ENCODE measurements at regions not wholly inside any gene's neighbourhood (a gene's known extent, or its start where the extent isn't known, plus 50 kb on each side); places are given as distances from the start of the nearest gene placed in this dataset.

GRCh38 chr20:60838297-60838696 lies 413.8 kb upstream of the CDH4 start:
- H3K4me3 ChIP-seq (ENCODE audit: low read length) = no peak overlapping the region
- no peaks in the 10 kb centered on the region for H3K79me2 ChIP-seq (ENCODE audit: low read length)
- no peak overlapping the region for H3K4me2 ChIP-seq (ENCODE audit: low read depth, low read length)
- no peak for TF ChIP-seq EZH2 (optimal IDR thresholded peaks at IDR 0.05; ENCODE audit: low read depth, low read length)
- H3K9me2 ChIP-seq (replicated peaks; ENCODE audit: insufficient read depth, low read length) = no peaks in the 10 kb centered on the region
- no peaks in the 10 kb centered on the region for H3K9me3 ChIP-seq (replicated peaks; ENCODE audit: insufficient read depth, low read length)
- H3K4me1 ChIP-seq (ENCODE audit: low read length) = no peaks in the 10 kb centered on the region
- H3K36me3 ChIP-seq (replicated peaks; ENCODE audit: insufficient read depth, low read length) = no peaks in the 10 kb centered on the region
- H4K20me1 ChIP-seq (ENCODE audit: insufficient read depth, low read length) = no peaks in the 10 kb centered on the region
- H3K27ac ChIP-seq (ENCODE audit: low read length) = no peak overlapping the region
- no peak for DNase-seq
- H3K9ac ChIP-seq (ENCODE audit: low read length) = no peak overlapping the region
- no peaks in the 10 kb centered on the region for H3F3A ChIP-seq (ENCODE audit: insufficient read depth, low read length)
- no peak overlapping the region for H2AFZ ChIP-seq (ENCODE audit: low read length)
- H3K27me3 ChIP-seq (replicated peaks; ENCODE audit: insufficient read depth, low read length) = no peaks in the 10 kb centered on the region

GRCh38 chr20:60840971-60841370 lies 411.1 kb upstream of the CDH4 start:
- no peaks in the 10 kb centered on the region for H3K36me3 ChIP-seq (replicated peaks; ENCODE audit: insufficient read depth, low read length)
- H3K9ac ChIP-seq (ENCODE audit: low read length) = no peak overlapping the region
- no peaks in the 10 kb centered on the region for H3K9me2 ChIP-seq (replicated peaks; ENCODE audit: insufficient read depth, low read length)
- H3K79me2 ChIP-seq (ENCODE audit: low read length) = no peaks in the 10 kb centered on the region
- H3K27ac ChIP-seq (ENCODE audit: low read length) = no peak overlapping the region
- H3K4me1 ChIP-seq (ENCODE audit: low read length) = no peaks in the 10 kb centered on the region
- H3K27me3 ChIP-seq (replicated peaks; ENCODE audit: insufficient read depth, low read length) = no peaks in the 10 kb centered on the region
- TF ChIP-seq CTCF (IDR thresholded peaks at IDR 0.05; ENCODE audit: low read length) (no peak), EZH2phosphoT487 (IDR thresholded peaks at IDR 0.05; ENCODE audit: low read length) (no peak), EZH2 (optimal IDR thresholded peaks at IDR 0.05; ENCODE audit: low read depth, low read length) (no peak)
- H3F3A ChIP-seq (ENCODE audit: insufficient read depth, low read length) = no peaks in the 10 kb centered on the region
- no peaks in the 10 kb centered on the region for H3K9me3 ChIP-seq (replicated peaks; ENCODE audit: insufficient read depth, low read length)
- H4K20me1 ChIP-seq (ENCODE audit: insufficient read depth, low read length) = no peaks in the 10 kb centered on the region
- no peak overlapping the region for H3K4me3 ChIP-seq (ENCODE audit: low read length)
- DNase-seq = no peak
- H2AFZ ChIP-seq (ENCODE audit: low read length) = no peak overlapping the region
- H3K4me2 ChIP-seq (ENCODE audit: low read depth, low read length) = no peak overlapping the region

- Histone ChIP-seq H3K79me2 (ENCODE audit: low read length) (no peaks in the 10 kb centered on the region), H3K27ac (ENCODE audit: low read length) (no peak overlapping the region), H3K9me2 (replicated peaks; ENCODE audit: insufficient read depth, low read length) (no peaks in the 10 kb centered on the region), H3K9ac (ENCODE audit: low read length) (no peak overlapping the region), H3K36me3 (replicated peaks; ENCODE audit: insufficient read depth, low read length) (no peaks in the 10 kb centered on the region), H4K20me1 (ENCODE audit: insufficient read depth, low read length) (no peaks in the 10 kb centered on the region), H3K4me3 (ENCODE audit: low read length) (no peak overlapping the region), H3K4me1 (ENCODE audit: low read length) (no peaks in the 10 kb centered on the region), H2AFZ (ENCODE audit: low read length) (no peak overlapping the region), H3K27me3 (replicated peaks; ENCODE audit: insufficient read depth, low read length) (no peaks in the 10 kb centered on the region), H3F3A (ENCODE audit: insufficient read depth, low read length) (no peaks in the 10 kb centered on the region), H3K9me3 (replicated peaks; ENCODE audit: insufficient read depth, low read length) (no peaks in the 10 kb centered on the region), H3K4me2 (ENCODE audit: low read depth, low read length) (no peak overlapping the region)
- no peak for DNase-seq
- TF ChIP-seq EZH2phosphoT487 (IDR thresholded peaks at IDR 0.05; ENCODE audit: low read length) = no peak
- no peak for TF ChIP-seq EZH2 (optimal IDR thresholded peaks at IDR 0.05; ENCODE audit: low read depth, low read length)
- no peak for TF ChIP-seq CTCF (IDR thresholded peaks at IDR 0.05; ENCODE audit: low read length)
These were observed 406.9 kb upstream of the CDH4 start for GRCh38 chr20:60845146-60845545.

- Histone ChIP-seq H3K36me3 (replicated peaks; ENCODE audit: insufficient read depth, low read length) (no peaks in the 10 kb centered on the region), H3F3A (ENCODE audit: insufficient read depth, low read length) (no peaks in the 10 kb centered on the region), H4K20me1 (ENCODE audit: insufficient read depth, low read length) (no peaks in the 10 kb centered on the region), H3K4me1 (ENCODE audit: low read length) (no peaks in the 10 kb centered on the region), H3K27ac (ENCODE audit: low read length) (no peak overlapping the region), H3K27me3 (replicated peaks; ENCODE audit: insufficient read depth, low read length) (no peaks in the 10 kb centered on the region), H3K9me3 (replicated peaks; ENCODE audit: insufficient read depth, low read length) (no peaks in the 10 kb centered on the region), H3K9me2 (replicated peaks; ENCODE audit: insufficient read depth, low read length) (no peaks in the 10 kb centered on the region), H3K9ac (ENCODE audit: low read length) (no peak overlapping the region), H3K79me2 (ENCODE audit: low read length) (no peaks in the 10 kb centered on the region), H2AFZ (ENCODE audit: low read length) (no peak overlapping the region), H3K4me2 (ENCODE audit: low read depth, low read length) (no peak overlapping the region), H3K4me3 (ENCODE audit: low read length) (no peak overlapping the region)
- TF ChIP-seq EZH2phosphoT487 (IDR thresholded peaks at IDR 0.05; ENCODE audit: low read length) (no peak), CTCF (IDR thresholded peaks at IDR 0.05; ENCODE audit: low read length) (peak; percentile 62), EZH2 (optimal IDR thresholded peaks at IDR 0.05; ENCODE audit: low read depth, low read length) (no peak)
- DNase-seq = peak; percentile 37
These were observed 400.0 kb upstream of the CDH4 start for GRCh38 chr20:60851826-60852704.
